HCT116 (cell line): ENCODE measurements at regions not wholly inside any gene's neighbourhood (a gene's known extent, or its start where the extent isn't known, plus 50 kb on each side); places are given as distances from the start of the nearest gene placed in this dataset.

ENCODE experiments used
- ATAC-seq: fragments of 200-7000 bp; cut with Tn5 transposase; 2 replicates; pipeline ENCODE4 v1.9.1; 2020; ENCODE audit warnings: mild to moderate bottlenecking, moderate library complexity
- BruUV-seq: library from RNA; stranded (reverse); fragments of 400-500 nt; replicated peaks from 2 replicates; lab custom pipeline; 2021; lab: Mats Ljungman, UMichigan
- CTCF ChIA-PET: fragments of 300-600 bp; sonication (Branson Sonifier 250); formaldehyde crosslinking; loops from one replicate; lab custom pipeline; 2021; ENCODE audit warnings: antibody characterized with exemption; lab: Charles Lee
- POLR2A ChIA-PET: fragments of 300-600, 350-600 bp; sonication (Branson Sonifier 250); formaldehyde crosslinking; loops from one replicate; lab custom pipeline; 2021; ENCODE audit warnings: antibody characterized with exemption; lab: Charles Lee
- RAD21 ChIA-PET, 2 experiments: fragments of 300-600 bp; sonication (Branson Sonifier 250); formaldehyde crosslinking; loops; one replicate each; lab custom pipeline; 2023; ENCODE audit warnings: low total read pairs in 2 of 2; ENCODE audit not compliant: uncharacterized antibody in 2 of 2, unreplicated experiment in 2 of 2, low non-redundant PET in 1 of 2; lab: Charles Lee
- DNase-seq: peaks from one replicate; pipeline ENCODE4 v3.0.0-alpha.2; 2010; ENCODE audit warnings: low read depth, low spot score
- H2AFZ ChIP-seq: fragments of 200-600 bp; shearing (Covaris generic), sonication (generic); 2 replicates; pipeline ENCODE4 v1.6.1; 2017; ENCODE audit warnings: low read depth, mixed run types, mixed read lengths, antibody characterized with exemption, low read length; ENCODE audit not compliant: poor library complexity, severe bottlenecking
- H3K27ac ChIP-seq: 2 replicates; pipeline ENCODE4 v1.5.1; 2012; ENCODE audit warnings: low read depth, low read length
- H3K27me3 ChIP-seq: fragments of 200-600 bp; sonication (generic); 2 replicates; pipeline ENCODE4 v1.6.1; 2016; ENCODE audit warnings: mixed run types, low read length, mixed read lengths; ENCODE audit not compliant: insufficient read depth
- H3K36me3 ChIP-seq, 2 experiments: fragments of 200-500 bp in 1 of 2; fragments of 200-600 bp in 1 of 2; sonication (Bioruptor generic) in 1 of 2; sonication (generic) in 1 of 2; 2 replicates each; pipeline versions ENCODE4 v1.5.1 to v1.6.1; 2014 to 2016; ENCODE audit warnings: low read length in 2 of 2, inconsistent platforms in 1 of 2, mixed read lengths in 1 of 2, mixed run types in 1 of 2; ENCODE audit not compliant: insufficient read depth in 2 of 2, control insufficient read depth in 1 of 2
- H3K4me1 ChIP-seq, 2 experiments: fragments of 200-600 bp in 1 of 2; sonication (generic) in 1 of 2; 2 replicates each; pipeline versions ENCODE4 v1.5.1 to v1.6.1; 2012 to 2017; ENCODE audit warnings: low read length in 2 of 2, inconsistent platforms in 1 of 2, mild to moderate bottlenecking in 1 of 2, mixed read lengths in 1 of 2, mixed run types in 1 of 2, moderate library complexity in 1 of 2; ENCODE audit not compliant: insufficient read depth in 2 of 2, control insufficient read depth in 1 of 2
- H3K4me2 ChIP-seq: fragments of 200-600 bp; sonication (generic); 2 replicates; pipeline ENCODE4 v1.6.1; 2017; ENCODE audit warnings: mixed run types, low read length, mixed read lengths
- H3K4me3 ChIP-seq, 2 experiments: fragments of 200-600 bp in 1 of 2; sonication (generic) in 1 of 2; replicated peaks in 1 of 2; 2 replicates each; pipeline ENCODE4 v1.5.1; 2011 to 2016; ENCODE audit warnings: low read length in 2 of 2, control low read depth in 1 of 2, low read depth in 1 of 2, mild to moderate bottlenecking in 1 of 2, mixed read lengths in 1 of 2, mixed run types in 1 of 2
- H3K79me2 ChIP-seq: fragments of 200-600 bp; sonication (generic); 2 replicates; pipeline ENCODE4 v1.6.1; 2017; ENCODE audit warnings: mild to moderate bottlenecking, mixed run types, low read length, moderate library complexity, mixed read lengths; ENCODE audit not compliant: insufficient read depth
- H3K9ac ChIP-seq: fragments of 200-600 bp; sonication (generic); 2 replicates; pipeline ENCODE4 v1.6.1; 2016; ENCODE audit warnings: low read length, mixed read lengths
- H3K9me2 ChIP-seq: fragments of 200-600 bp; sonication (generic), shearing (Covaris generic); 2 replicates; pipeline ENCODE4 v1.6.1; 2017; ENCODE audit warnings: mixed run types, mild to moderate bottlenecking, moderate library complexity; ENCODE audit not compliant: insufficient read depth
- H3K9me3 ChIP-seq, 2 experiments: fragments of 200-500 bp in 1 of 2; fragments of 200-600 bp in 1 of 2; sonication (Bioruptor generic) in 1 of 2; sonication (generic) in 1 of 2; 2 replicates each; pipeline ENCODE4 v1.6.1; 2014 to 2017; ENCODE audit warnings: low read length in 2 of 2, mixed read lengths in 2 of 2, inconsistent platforms in 1 of 2, low read depth in 1 of 2, mild to moderate bottlenecking in 1 of 2, mixed run types in 1 of 2, moderate library complexity in 1 of 2; ENCODE audit not compliant: control insufficient read depth in 1 of 2, insufficient read depth in 1 of 2
- H4K20me1 ChIP-seq: fragments of 200-600 bp; sonication (generic), shearing (Covaris generic); 2 replicates; pipeline ENCODE4 v1.6.1; 2017; ENCODE audit warnings: mixed run types, mild to moderate bottlenecking, moderate library complexity; ENCODE audit not compliant: insufficient read depth
- CBX3 ChIP-seq: IDR thresholded peaks from 2 replicates; pipeline ENCODE4 v1.6.1; 2012; ENCODE audit warnings: low read depth
- CEBPB ChIP-seq: IDR thresholded peaks from 2 replicates; pipeline ENCODE4 v1.6.1; 2012; ENCODE audit warnings: low read depth
- CTCF ChIP-seq, 3 experiments: fragments of 200-600 bp in 1 of 3; sonication (generic) in 1 of 3; IDR thresholded peaks in 2 of 3; conservative IDR thresholded peaks in 1 of 3; 2 replicates each; pipeline ENCODE4 v1.5.1; 2012 to 2017; ENCODE audit warnings: low read depth in 2 of 3, low read length in 2 of 3, antibody characterized with exemption in 1 of 3, borderline replicate concordance in 1 of 3, control low read depth in 1 of 3, mild to moderate bottlenecking in 1 of 3, mixed read lengths in 1 of 3, mixed run types in 1 of 3, moderate library complexity in 1 of 3; ENCODE audit not compliant: insufficient read depth in 1 of 3
- EGR1 ChIP-seq: IDR thresholded peaks from 2 replicates; pipeline ENCODE4 v1.6.1; 2012; ENCODE audit warnings: low read depth
- EZH2 ChIP-seq: fragments of 200-600 bp; sonication (generic); IDR thresholded peaks from 2 replicates; pipeline ENCODE4 v1.6.1; 2017; ENCODE audit warnings: antibody characterized with exemption, mixed run types
- JUND ChIP-seq: IDR thresholded peaks from 2 replicates; pipeline ENCODE4 v1.6.1; 2012
- MAX ChIP-seq: IDR thresholded peaks from 2 replicates; pipeline ENCODE4 v1.6.1; 2012
- POLR2A ChIP-seq: IDR thresholded peaks from 2 replicates; pipeline ENCODE4 v1.7.0; 2011; ENCODE audit warnings: borderline replicate concordance; ENCODE audit not compliant: insufficient read depth, insufficient read length; ENCODE audit errors: extremely low read depth
- POLR2AphosphoS5 ChIP-seq: IDR thresholded peaks from 2 replicates; pipeline ENCODE4 v1.6.1; 2011; ENCODE audit warnings: mild to moderate bottlenecking, low read depth, low read length, moderate library complexity
- SIN3A ChIP-seq: IDR thresholded peaks from 2 replicates; pipeline ENCODE4 v1.6.1; 2012; ENCODE audit warnings: low read depth
- SP1 ChIP-seq: IDR thresholded peaks from 2 replicates; pipeline ENCODE4 v1.6.1; 2012; ENCODE audit warnings: low read depth
- ZBTB33 ChIP-seq: IDR thresholded peaks from 2 replicates; pipeline ENCODE4 v1.6.1; 2011; ENCODE audit warnings: mild to moderate bottlenecking, low read length, moderate library complexity; ENCODE audit not compliant: insufficient replicate concordance; ENCODE audit errors: extremely low read depth
- ZFX ChIP-seq: fragments of 450-650 bp; IDR thresholded peaks from 2 replicates; pipeline ENCODE4 v1.6.1; 2017
- intact Hi-C: fragments of 100-400 bp; cut with micrococcal nuclease; formaldehyde crosslinking; loops from 2 replicates; pipeline ENCODE4 v1.10.0; 2022

- H3K27me3 ChIP-seq: 0 out of 2 replicates have a peak, but pooled peaks cover 4% of the 10 kb centered on the region
- H3K9ac ChIP-seq: no peak overlapping the region
- no peaks in the 10 kb centered on the region for H3K79me2 ChIP-seq
- no peaks in the 10 kb centered on the region; the same call in 1 of the 2 replicates for H4K20me1 ChIP-seq
- POLR2A ChIA-PET: no interaction called here
- intact Hi-C loops: no loop called here
- no peaks in the 10 kb centered on the region for H3K4me1 ChIP-seq
- RAD21 ChIA-PET: no interaction called here
- H3K9me3 ChIP-seq: no peaks in the 10 kb centered on the region
- ATAC-seq (no peak), DNase-seq (no peak)
- no peaks in the 10 kb centered on the region for H3K9me2 ChIP-seq
- no peak overlapping the region for H2AFZ ChIP-seq
- H3K4me3 ChIP-seq: no peak overlapping the region
- no peak overlapping the region for H3K27ac ChIP-seq
- BruUV-seq: no TSS peak
- H3K4me2 ChIP-seq: no peak overlapping the region
- H3K36me3 ChIP-seq: no peaks in the 10 kb centered on the region
- no peak for TF ChIP-seq SIN3A
- TF ChIP-seq POLR2A: no peak
- no peak for TF ChIP-seq EZH2
- TF ChIP-seq POLR2AphosphoS5: no peak
- no peak for TF ChIP-seq CEBPB
- TF ChIP-seq ZFX: no peak
- TF ChIP-seq JUND: no peak
- TF ChIP-seq SP1: no peak
- TF ChIP-seq EGR1: no peak
- TF ChIP-seq CTCF (IDR thresholded peaks at IDR 0.05 in 2 of 3, conservative IDR thresholded peaks at IDR 0.05 in 1 of 3; ENCODE audit: borderline replicate concordance in 1 of 3, insufficient read depth in 1 of 3, low read depth in 2 of 3, low read length in 2 of 3): no peak
- no peak for TF ChIP-seq MAX
- no peak for TF ChIP-seq CBX3
- TF ChIP-seq ZBTB33: no peak
- CTCF ChIA-PET: no interaction called here
These were observed 109.0 kb upstream of the STARD3NL start for GRCh38 chr7:38069052-38069451.
